ENCODE measurements at regions not wholly inside any gene's neighbourhood (a gene's known extent, or its start where the extent isn't known, plus 50 kb on each side); places are given as distances from the start of the nearest gene placed in this dataset.

DNA sequence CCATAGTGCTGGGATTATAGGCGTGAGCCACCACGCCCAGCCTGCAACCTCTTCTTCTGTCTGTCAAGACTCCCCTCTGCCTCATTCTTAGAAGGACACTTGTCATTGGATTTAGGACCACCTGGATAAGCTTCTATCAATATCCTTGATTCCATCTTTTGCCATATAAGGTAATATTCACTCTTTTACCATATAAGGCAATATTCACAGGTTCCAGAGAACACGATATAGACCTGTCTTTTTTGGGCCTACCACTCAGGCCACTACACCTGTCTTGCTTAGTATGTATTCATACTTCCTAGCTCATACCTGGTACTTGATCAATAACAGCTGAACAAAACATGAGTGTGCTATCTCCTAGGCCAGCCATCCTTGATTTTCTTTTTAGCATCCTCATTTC, 149.2 kb upstream of the TOX3 start:
- TF ChIP-seq HDAC2 (IDR thresholded peaks at IDR 0.05; ENCODE audit: borderline replicate concordance in 1 of 2, low read depth in 2 of 2, low read length in 2 of 2) (no peak), SIN3A (conservative IDR thresholded peaks at IDR 0.05 in 1 of 2, IDR thresholded peaks at IDR 0.05 in 1 of 2; ENCODE audit: low read depth in 1 of 2, low read length in 2 of 2) (no peak), TCF12 (IDR thresholded peaks at IDR 0.05; ENCODE audit: low read depth, low read length) (no peak), CHD2 (IDR thresholded peaks at IDR 0.05; ENCODE audit: low read length) (no peak), RFX5 (IDR thresholded peaks at IDR 0.05; ENCODE audit: borderline replicate concordance, low read depth, low read length) (no peak), PHF8 (conservative IDR thresholded peaks at IDR 0.05; ENCODE audit: low read depth, low read length) (no peak), GABPA (IDR thresholded peaks at IDR 0.05; ENCODE audit: borderline replicate concordance, insufficient read depth, low read length) (no peak), TBP (IDR thresholded peaks at IDR 0.05; ENCODE audit: low read depth, low read length) (no peak), SAP30 (IDR thresholded peaks at IDR 0.05; ENCODE audit: insufficient read depth, insufficient replicate concordance, low read length) (no peak), YY1 (IDR thresholded peaks at IDR 0.05; ENCODE audit: low read depth, low read length) (no peak), EZH2 (IDR thresholded peaks at IDR 0.05; ENCODE audit: low read depth, low read length, severe bottlenecking) (no peak)
- TF ChIP-seq, protein P1, sequence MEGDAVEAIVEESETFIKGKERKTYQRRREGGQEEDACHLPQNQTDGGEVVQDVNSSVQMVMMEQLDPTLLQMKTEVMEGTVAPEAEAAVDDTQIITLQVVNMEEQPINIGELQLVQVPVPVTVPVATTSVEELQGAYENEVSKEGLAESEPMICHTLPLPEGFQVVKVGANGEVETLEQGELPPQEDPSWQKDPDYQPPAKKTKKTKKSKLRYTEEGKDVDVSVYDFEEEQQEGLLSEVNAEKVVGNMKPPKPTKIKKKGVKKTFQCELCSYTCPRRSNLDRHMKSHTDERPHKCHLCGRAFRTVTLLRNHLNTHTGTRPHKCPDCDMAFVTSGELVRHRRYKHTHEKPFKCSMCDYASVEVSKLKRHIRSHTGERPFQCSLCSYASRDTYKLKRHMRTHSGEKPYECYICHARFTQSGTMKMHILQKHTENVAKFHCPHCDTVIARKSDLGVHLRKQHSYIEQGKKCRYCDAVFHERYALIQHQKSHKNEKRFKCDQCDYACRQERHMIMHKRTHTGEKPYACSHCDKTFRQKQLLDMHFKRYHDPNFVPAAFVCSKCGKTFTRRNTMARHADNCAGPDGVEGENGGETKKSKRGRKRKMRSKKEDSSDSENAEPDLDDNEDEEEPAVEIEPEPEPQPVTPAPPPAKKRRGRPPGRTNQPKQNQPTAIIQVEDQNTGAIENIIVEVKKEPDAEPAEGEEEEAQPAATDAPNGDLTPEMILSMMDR (IDR thresholded peaks at IDR 0.05; ENCODE audit: control extremely low read depth in 1 of 3, insufficient read depth in 1 of 3, low read depth in 1 of 3, low read length in 3 of 3): no peak
- TF ChIP-seq, protein P2, sequence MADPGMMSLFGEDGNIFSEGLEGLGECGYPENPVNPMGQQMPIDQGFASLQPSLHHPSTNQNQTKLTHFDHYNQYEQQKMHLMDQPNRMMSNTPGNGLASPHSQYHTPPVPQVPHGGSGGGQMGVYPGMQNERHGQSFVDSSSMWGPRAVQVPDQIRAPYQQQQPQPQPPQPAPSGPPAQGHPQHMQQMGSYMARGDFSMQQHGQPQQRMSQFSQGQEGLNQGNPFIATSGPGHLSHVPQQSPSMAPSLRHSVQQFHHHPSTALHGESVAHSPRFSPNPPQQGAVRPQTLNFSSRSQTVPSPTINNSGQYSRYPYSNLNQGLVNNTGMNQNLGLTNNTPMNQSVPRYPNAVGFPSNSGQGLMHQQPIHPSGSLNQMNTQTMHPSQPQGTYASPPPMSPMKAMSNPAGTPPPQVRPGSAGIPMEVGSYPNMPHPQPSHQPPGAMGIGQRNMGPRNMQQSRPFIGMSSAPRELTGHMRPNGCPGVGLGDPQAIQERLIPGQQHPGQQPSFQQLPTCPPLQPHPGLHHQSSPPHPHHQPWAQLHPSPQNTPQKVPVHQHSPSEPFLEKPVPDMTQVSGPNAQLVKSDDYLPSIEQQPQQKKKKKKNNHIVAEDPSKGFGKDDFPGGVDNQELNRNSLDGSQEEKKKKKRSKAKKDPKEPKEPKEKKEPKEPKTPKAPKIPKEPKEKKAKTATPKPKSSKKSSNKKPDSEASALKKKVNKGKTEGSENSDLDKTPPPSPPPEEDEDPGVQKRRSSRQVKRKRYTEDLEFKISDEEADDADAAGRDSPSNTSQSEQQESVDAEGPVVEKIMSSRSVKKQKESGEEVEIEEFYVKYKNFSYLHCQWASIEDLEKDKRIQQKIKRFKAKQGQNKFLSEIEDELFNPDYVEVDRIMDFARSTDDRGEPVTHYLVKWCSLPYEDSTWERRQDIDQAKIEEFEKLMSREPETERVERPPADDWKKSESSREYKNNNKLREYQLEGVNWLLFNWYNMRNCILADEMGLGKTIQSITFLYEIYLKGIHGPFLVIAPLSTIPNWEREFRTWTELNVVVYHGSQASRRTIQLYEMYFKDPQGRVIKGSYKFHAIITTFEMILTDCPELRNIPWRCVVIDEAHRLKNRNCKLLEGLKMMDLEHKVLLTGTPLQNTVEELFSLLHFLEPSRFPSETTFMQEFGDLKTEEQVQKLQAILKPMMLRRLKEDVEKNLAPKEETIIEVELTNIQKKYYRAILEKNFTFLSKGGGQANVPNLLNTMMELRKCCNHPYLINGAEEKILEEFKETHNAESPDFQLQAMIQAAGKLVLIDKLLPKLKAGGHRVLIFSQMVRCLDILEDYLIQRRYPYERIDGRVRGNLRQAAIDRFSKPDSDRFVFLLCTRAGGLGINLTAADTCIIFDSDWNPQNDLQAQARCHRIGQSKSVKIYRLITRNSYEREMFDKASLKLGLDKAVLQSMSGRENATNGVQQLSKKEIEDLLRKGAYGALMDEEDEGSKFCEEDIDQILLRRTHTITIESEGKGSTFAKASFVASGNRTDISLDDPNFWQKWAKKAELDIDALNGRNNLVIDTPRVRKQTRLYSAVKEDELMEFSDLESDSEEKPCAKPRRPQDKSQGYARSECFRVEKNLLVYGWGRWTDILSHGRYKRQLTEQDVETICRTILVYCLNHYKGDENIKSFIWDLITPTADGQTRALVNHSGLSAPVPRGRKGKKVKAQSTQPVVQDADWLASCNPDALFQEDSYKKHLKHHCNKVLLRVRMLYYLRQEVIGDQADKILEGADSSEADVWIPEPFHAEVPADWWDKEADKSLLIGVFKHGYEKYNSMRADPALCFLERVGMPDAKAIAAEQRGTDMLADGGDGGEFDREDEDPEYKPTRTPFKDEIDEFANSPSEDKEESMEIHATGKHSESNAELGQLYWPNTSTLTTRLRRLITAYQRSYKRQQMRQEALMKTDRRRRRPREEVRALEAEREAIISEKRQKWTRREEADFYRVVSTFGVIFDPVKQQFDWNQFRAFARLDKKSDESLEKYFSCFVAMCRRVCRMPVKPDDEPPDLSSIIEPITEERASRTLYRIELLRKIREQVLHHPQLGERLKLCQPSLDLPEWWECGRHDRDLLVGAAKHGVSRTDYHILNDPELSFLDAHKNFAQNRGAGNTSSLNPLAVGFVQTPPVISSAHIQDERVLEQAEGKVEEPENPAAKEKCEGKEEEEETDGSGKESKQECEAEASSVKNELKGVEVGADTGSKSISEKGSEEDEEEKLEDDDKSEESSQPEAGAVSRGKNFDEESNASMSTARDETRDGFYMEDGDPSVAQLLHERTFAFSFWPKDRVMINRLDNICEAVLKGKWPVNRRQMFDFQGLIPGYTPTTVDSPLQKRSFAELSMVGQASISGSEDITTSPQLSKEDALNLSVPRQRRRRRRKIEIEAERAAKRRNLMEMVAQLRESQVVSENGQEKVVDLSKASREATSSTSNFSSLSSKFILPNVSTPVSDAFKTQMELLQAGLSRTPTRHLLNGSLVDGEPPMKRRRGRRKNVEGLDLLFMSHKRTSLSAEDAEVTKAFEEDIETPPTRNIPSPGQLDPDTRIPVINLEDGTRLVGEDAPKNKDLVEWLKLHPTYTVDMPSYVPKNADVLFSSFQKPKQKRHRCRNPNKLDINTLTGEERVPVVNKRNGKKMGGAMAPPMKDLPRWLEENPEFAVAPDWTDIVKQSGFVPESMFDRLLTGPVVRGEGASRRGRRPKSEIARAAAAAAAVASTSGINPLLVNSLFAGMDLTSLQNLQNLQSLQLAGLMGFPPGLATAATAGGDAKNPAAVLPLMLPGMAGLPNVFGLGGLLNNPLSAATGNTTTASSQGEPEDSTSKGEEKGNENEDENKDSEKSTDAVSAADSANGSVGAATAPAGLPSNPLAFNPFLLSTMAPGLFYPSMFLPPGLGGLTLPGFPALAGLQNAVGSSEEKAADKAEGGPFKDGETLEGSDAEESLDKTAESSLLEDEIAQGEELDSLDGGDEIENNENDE (IDR thresholded peaks at IDR 0.05; ENCODE audit: insufficient replicate concordance, low read length): no peak
